AG04450 (cell line): ENCODE measurements at regions not wholly inside any gene's neighbourhood (a gene's known extent, or its start where the extent isn't known, plus 50 kb on each side); places are given as distances from the start of the nearest gene placed in this dataset.

Experiments used
- CTCF ChIA-PET: fragments of 300-600, 350-600 bp; formaldehyde crosslinking; extraction: SDS; loops from one replicate; lab custom pipeline; 2022; ENCODE audit warnings: antibody characterized with exemption, inconsistent platforms; lab: Charles Lee
- POLR2A ChIA-PET: fragments of 350-600 bp; formaldehyde crosslinking; extraction: SDS; loops from one replicate; lab custom pipeline; 2021; ENCODE audit warnings: antibody characterized with exemption, inconsistent platforms; lab: Yijun Ruan, JAX
- DNase-seq: peaks from one replicate; pipeline ENCODE4 v3.0.0-alpha.2; 2011; ENCODE audit warnings: low read depth, low spot score
- H3K27ac ChIP-seq: one replicate; pipeline ENCODE4 v1.5.1; 2012; ENCODE audit warnings: low read depth, low read length, control low read depth
- H3K27me3 ChIP-seq: one replicate; pipeline ENCODE4 v1.6.0; 2012; ENCODE audit warnings: low read length; ENCODE audit not compliant: control insufficient read depth, insufficient read depth
- H3K4me3 ChIP-seq: 2 replicates; pipeline ENCODE4 v1.5.1; 2011; ENCODE audit warnings: mild to moderate bottlenecking, low read depth, low read length, control low read depth
- H3K9me3 ChIP-seq: 2 replicates; pipeline ENCODE4 v1.5.1; 2012; ENCODE audit warnings: low read length; ENCODE audit not compliant: control insufficient read depth, insufficient read depth
- TF ChIP-seq, protein P1 (sequence below): IDR thresholded peaks from 2 replicates; pipeline ENCODE4 v1.5.1; 2011; ENCODE audit warnings: low read depth, low read length, control low read depth, inconsistent platforms

- H3K27me3 ChIP-seq = no peaks in the 10 kb centered on the region
- no peak for DNase-seq
- H3K9me3 ChIP-seq = peaks cover 37% of the 10 kb centered on the region
- CTCF ChIA-PET = no interaction called here
- POLR2A ChIA-PET = no interaction called here
- TF ChIP-seq, protein P1, sequence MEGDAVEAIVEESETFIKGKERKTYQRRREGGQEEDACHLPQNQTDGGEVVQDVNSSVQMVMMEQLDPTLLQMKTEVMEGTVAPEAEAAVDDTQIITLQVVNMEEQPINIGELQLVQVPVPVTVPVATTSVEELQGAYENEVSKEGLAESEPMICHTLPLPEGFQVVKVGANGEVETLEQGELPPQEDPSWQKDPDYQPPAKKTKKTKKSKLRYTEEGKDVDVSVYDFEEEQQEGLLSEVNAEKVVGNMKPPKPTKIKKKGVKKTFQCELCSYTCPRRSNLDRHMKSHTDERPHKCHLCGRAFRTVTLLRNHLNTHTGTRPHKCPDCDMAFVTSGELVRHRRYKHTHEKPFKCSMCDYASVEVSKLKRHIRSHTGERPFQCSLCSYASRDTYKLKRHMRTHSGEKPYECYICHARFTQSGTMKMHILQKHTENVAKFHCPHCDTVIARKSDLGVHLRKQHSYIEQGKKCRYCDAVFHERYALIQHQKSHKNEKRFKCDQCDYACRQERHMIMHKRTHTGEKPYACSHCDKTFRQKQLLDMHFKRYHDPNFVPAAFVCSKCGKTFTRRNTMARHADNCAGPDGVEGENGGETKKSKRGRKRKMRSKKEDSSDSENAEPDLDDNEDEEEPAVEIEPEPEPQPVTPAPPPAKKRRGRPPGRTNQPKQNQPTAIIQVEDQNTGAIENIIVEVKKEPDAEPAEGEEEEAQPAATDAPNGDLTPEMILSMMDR = no peak
- H3K27ac ChIP-seq = no peak overlapping the region
- H3K4me3 ChIP-seq = no peak overlapping the region
Observed at GRCh38 chrX:1741816-1742394, 127.0 kb downstream of the ASMT start.

DNA sequence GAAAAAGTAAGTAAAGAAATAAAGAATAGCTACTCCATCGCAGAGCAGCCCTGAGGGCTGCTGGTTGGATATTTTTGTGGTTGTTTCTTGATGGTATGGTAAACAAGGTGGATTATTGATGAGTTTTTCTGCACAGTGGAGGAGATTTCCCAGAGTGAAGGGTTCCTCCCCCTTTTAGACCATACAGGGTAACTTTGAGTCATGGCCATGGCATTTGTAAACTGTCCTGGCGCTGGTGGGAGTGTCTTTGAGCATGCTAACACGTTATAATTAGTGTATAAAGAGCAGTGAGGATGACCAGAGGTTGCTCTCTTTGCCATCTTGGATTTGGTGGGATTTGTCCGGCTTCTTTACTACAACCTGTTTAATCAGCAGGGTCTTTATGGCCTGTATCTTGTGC, 128.2 kb downstream of the ASMT start:
- no peak overlapping the region for H3K27ac ChIP-seq
- TF ChIP-seq, protein P1 = no peak
- no peaks in the 10 kb centered on the region for H3K27me3 ChIP-seq
- no peak overlapping the region for H3K4me3 ChIP-seq
- H3K9me3 ChIP-seq = peaks cover 36% of the 10 kb centered on the region
- CTCF ChIA-PET = no interaction called here
- POLR2A ChIA-PET = no interaction called here
- DNase-seq = no peak

DNA sequence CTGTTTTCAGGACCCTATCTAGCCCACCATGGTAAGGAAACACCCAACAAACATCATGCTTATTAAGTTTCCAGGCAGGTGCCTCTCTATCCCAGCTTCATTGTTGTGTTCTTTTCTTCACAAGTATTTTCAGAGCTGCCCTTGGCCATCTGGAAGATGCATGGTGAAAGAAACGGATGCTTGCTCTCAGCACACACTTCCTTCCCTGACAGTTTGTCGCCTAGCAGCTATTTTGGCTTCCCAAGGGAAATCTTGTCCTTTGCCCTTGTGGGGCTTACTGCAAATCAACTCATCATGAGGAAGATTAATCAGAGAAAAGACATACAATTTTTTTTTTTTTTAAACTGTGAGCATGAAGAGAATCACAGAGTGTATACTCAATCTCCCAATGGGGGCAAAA, 128.8 kb downstream of the ASMT start:
- TF ChIP-seq, protein P1 = no peak
- Histone ChIP-seq H3K4me3 (no peak overlapping the region), H3K27me3 (no peaks in the 10 kb centered on the region), H3K9me3 (peaks cover 31% of the 10 kb centered on the region), H3K27ac (no peak overlapping the region)
- no peak for DNase-seq
- ChIA-PET POLR2A (no interaction called here), CTCF (no interaction called here)

DNA sequence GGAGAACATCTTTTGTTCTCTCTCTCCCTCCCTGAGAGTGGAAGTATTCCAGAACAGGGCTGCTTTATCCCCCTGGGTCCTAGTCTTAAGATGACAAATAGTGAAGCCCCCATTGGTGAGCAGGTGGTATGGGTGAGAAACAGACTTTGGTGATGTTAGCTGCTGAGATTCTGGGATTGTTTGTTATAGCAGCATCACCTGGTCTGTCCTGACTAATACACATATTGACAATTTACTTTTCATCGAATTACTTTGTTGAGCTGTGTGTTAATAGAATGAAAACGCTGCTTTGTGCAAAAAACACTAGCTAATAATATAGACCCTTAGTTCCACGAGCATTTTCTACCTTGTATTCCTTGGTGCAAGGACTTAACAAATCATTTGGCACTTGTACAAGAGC, 133.5 kb downstream of the ASMT start:
- DNase-seq = no peak
- Histone ChIP-seq H3K27me3 (no peaks in the 10 kb centered on the region), H3K27ac (no peak overlapping the region), H3K9me3 (peaks cover 17% of the 10 kb centered on the region; the same call in 1 of the 2 replicates), H3K4me3 (no peak overlapping the region)
- CTCF ChIA-PET = no interaction called here
- POLR2A ChIA-PET = no interaction called here
- TF ChIP-seq, protein P1 = no peak

DNA sequence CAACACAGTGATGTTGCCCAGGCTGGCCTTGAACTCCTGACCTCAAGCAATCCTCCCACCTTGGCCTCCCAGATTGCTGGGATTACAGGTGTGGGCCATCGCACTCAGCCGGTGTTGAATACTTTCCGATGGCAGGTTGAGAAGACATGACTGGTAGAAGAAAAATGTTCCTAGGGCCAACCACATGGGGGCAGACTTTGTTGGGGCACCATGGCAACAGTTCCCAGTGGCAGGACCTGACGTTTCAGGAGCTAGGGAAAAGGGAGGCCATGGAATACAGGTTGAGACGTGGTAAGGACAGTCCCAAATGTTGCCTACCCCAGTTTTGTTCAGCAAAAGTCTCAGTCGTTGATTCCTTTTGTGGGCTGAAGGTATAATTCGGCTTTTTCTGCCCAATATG, 134.6 kb downstream of the ASMT start:
- ChIA-PET CTCF (no interaction called here), POLR2A (no interaction called here)
- Histone ChIP-seq H3K4me3 (no peak overlapping the region), H3K9me3 (peaks cover 25% of the 10 kb centered on the region), H3K27ac (no peak overlapping the region), H3K27me3 (no peaks in the 10 kb centered on the region)
- DNase-seq = no peak
- TF ChIP-seq, protein P1 = no peak
